Activated T-cell treated with anti-CD3 and anti-CD28 coated beads, Interleukin-2, amount 50 U/mL, for 72 hours (primary cell): ENCODE measurements at regions not wholly inside any gene's neighbourhood (a gene's known extent, or its start where the extent isn't known, plus 50 kb on each side); places are given as distances from the start of the nearest gene placed in this dataset.
"Not testable (repeated sequence)": the region's sequence is repeated elsewhere in the genome, so short reads cannot be mapped to it uniquely, and the experiment has no call there.

Source experiments
- ATAC-seq, 2 donors: fragments of 150-1000 bp; cut with Tn5 transposase; replicated peaks in 1 of 2; 2 replicates each; pipeline ENCODE4 v1.10.0; 2021; ENCODE audit warnings: moderate library complexity in 2 of 2, mild to moderate bottlenecking in 1 of 2
- DNase-seq, 2 donors: peaks; one replicate each; pipeline ENCODE4 v3.0.0; 2021 to 2022; ENCODE audit warnings: mixed read lengths in 1 of 2
- H3K27ac Mint-ChIP-seq: one replicate; pipeline ENCODE4 v1.8.0; 2022; ENCODE audit warnings: mild to moderate bottlenecking, moderate library complexity, mixed read lengths
- H3K27me3 Mint-ChIP-seq: one replicate; pipeline ENCODE4 v1.8.0; 2022; ENCODE audit warnings: low read depth, mixed read lengths
- H3K36me3 Mint-ChIP-seq, 2 donors: one replicate each; pipeline ENCODE4 v1.8.0; 2022; ENCODE audit warnings: mixed read lengths in 2 of 2, mild to moderate bottlenecking in 1 of 2; ENCODE audit not compliant: insufficient read depth in 2 of 2
- H3K4me1 Mint-ChIP-seq: one replicate; pipeline ENCODE4 v1.8.0; 2022; ENCODE audit warnings: low read depth, mixed read lengths
- H3K4me3 Mint-ChIP-seq, 2 donors: one replicate each; pipeline ENCODE4 v1.8.0; 2022; ENCODE audit warnings: mild to moderate bottlenecking in 2 of 2, mixed read lengths in 2 of 2, moderate library complexity in 2 of 2
- H3K9me3 Mint-ChIP-seq, 2 donors: one replicate each; pipeline ENCODE4 v1.8.0; 2022; ENCODE audit warnings: mixed read lengths in 2 of 2

- Mint-ChIP-seq H3K9me3 (no peaks in the 10 kb centered on the region), H3K27me3 (no peaks in the 10 kb centered on the region), H3K27ac (no peak overlapping the region), H3K4me3 (no peak overlapping the region), H3K4me1 (no peaks in the 10 kb centered on the region), H3K36me3 (no peaks in the 10 kb centered on the region)
- no peak for DNase-seq
- ATAC-seq = no peak
Observed at GRCh38 chr20:40054311-40054710, 634.7 kb downstream of the MAFB start.

DNA sequence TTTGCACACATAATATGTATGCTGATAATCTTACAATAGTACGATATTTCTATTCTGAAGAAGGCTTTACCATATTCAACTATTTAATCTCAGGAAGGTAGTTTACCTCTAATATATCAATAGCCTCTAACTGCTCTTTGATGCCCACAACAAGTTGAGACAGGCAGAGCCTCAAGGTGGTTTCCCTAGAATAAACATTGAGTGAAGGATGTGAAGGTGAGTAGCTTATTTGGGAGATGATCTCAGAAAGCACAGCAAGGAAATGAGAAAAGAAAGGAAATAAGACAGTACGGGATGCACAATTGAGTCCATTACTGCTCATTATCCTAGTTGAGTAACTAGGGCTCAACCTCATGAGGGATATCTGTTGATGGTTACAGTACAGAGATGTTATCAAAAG lies 638.4 kb downstream of the MAFB start:
- Mint-ChIP-seq H3K4me3 (no peak overlapping the region), H3K36me3 (no peaks in the 10 kb centered on the region), H3K4me1 (no peaks in the 10 kb centered on the region), H3K27me3 (no peaks in the 10 kb centered on the region), H3K9me3 (peaks cover 0 to 3% of the 10 kb centered on the region in 2 donors), H3K27ac (no peak overlapping the region)
- no peak for ATAC-seq
- DNase-seq = no peak

- H3K4me3 Mint-ChIP-seq = no peak overlapping the region
- ATAC-seq = no peak
Observed at GRCh38 chr20:40049854-40050253, 639.2 kb downstream of the MAFB start.

DNA sequence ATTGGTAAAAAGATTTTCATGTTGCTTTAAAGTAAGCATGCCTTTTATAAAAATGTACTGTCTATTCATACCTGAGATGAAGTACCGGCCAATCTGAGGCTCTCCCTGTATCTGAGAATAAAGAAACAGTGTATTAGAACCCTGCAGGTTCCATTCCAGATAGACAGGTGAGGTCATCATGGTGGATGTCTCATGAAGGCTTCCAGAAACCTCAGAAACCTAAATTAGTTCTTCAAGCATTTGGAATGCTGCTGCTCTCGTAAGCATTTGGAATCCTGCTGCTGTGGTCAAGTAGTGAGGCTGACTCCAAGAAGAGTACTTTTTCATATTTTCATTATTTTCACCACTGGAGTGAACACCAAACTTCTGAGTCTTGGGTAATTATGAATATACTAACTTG lies 642.3 kb downstream of the MAFB start:
- Mint-ChIP-seq H3K4me1 (no peaks in the 10 kb centered on the region), H3K27ac (no peak overlapping the region), H3K9me3 (peaks cover 0 to 3% of the 10 kb centered on the region in 2 donors), H3K4me3 (no peak overlapping the region), H3K27me3 (no peaks in the 10 kb centered on the region), H3K36me3 (no peaks in the 10 kb centered on the region)
- no peak for ATAC-seq
- no peak for DNase-seq

More at GRCh38 chr20:40049854-40050253, 639.2 kb downstream of the MAFB start:
- no peak for DNase-seq
- Mint-ChIP-seq H3K27me3 (no peaks in the 10 kb centered on the region), H3K27ac (no peak overlapping the region), H3K9me3 (peaks cover 0 to 3% of the 10 kb centered on the region in 2 donors), H3K4me1 (no peaks in the 10 kb centered on the region), H3K36me3 (no peaks in the 10 kb centered on the region)

DNA sequence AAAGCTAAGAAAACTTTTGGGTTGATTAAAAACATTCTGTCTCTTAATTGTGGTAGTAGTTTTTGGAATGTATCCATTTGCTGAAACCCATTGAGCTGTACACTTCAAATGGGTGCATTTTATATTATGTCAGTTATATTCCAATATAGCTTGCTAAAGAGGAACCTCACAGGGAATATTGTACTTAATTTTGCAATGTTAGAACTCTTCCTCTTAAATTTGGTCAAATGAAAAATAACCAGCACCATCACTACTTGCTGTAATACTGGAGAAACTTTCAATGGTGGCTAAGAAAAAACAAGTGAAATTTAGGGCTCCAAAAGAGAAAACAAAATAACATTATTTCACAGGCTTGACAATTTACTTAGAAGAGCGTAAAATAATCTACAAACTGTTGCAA lies 651.5 kb downstream of the MAFB start:
- ATAC-seq (no peak), DNase-seq (no peak)
- H3K27ac Mint-ChIP-seq = no peak overlapping the region
- H3K9me3 Mint-ChIP-seq = no peaks in the 10 kb centered on the region
- H3K27me3 Mint-ChIP-seq = no peaks in the 10 kb centered on the region
- no peaks in the 10 kb centered on the region for H3K4me1 Mint-ChIP-seq
- no peak overlapping the region for H3K4me3 Mint-ChIP-seq
- H3K36me3 Mint-ChIP-seq = no peaks in the 10 kb centered on the region

GRCh38 chr20:40029589-40029988 lies 659.4 kb downstream of the MAFB start:
- Mint-ChIP-seq H3K9me3 (peaks cover 2% of the 10 kb centered on the region in 2 donors), H3K36me3 (no peaks in the 10 kb centered on the region), H3K27me3 (peaks cover 6% of the 10 kb centered on the region), H3K4me3 (no peak overlapping the region), H3K4me1 (no peaks in the 10 kb centered on the region), H3K27ac (no peak overlapping the region)
- no peak for ATAC-seq
- no peak for DNase-seq

DNA sequence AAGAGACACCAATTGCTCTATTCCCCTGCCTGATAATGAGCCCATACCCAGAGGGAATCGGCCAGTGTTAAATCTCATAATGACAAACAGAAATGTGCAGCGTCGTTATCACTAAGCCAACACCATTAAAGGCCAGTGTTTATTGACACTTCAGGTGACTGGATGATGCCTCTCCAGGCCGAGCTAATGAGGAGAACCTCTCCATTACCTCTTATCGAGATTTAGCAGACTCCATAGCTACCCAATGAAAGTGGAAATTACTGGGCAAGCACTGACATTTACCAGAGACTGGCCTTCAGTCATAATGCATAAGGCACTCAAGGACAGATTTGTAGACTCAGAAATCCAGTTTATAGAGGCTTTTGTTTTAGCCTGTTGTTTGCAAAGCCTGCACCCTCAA lies 669.5 kb downstream of the MAFB start:
- H3K9me3 Mint-ChIP-seq = peaks cover 0 to 4% of the 10 kb centered on the region in 2 donors
- H3K27ac Mint-ChIP-seq = no peak overlapping the region
- DNase-seq (no peak), ATAC-seq (no peak)
- no peaks in the 10 kb centered on the region for H3K4me1 Mint-ChIP-seq
- no peaks in the 10 kb centered on the region for H3K36me3 Mint-ChIP-seq
- H3K27me3 Mint-ChIP-seq = no peaks in the 10 kb centered on the region
- no peak overlapping the region for H3K4me3 Mint-ChIP-seq

- no peak overlapping the region for H3K4me3 Mint-ChIP-seq
- ATAC-seq (no peak), DNase-seq (no peak)
- no peaks in the 10 kb centered on the region for H3K4me1 Mint-ChIP-seq
- peaks cover under 1 to 4% of the 10 kb centered on the region in 2 donors for H3K9me3 Mint-ChIP-seq
- H3K27me3 Mint-ChIP-seq = no peaks in the 10 kb centered on the region
- no peaks in the 10 kb centered on the region for H3K36me3 Mint-ChIP-seq
- H3K27ac Mint-ChIP-seq = no peak overlapping the region
Observed at GRCh38 chr20:40017765-40018164, 671.3 kb downstream of the MAFB start.

GRCh38 chr20:40016890-40017289 lies 672.1 kb downstream of the MAFB start:
- DNase-seq (no peak), ATAC-seq (no peak)
- H3K27me3 Mint-ChIP-seq = no peaks in the 10 kb centered on the region
- peaks cover 4 to 6% of the 10 kb centered on the region in 2 donors for H3K9me3 Mint-ChIP-seq
- H3K27ac Mint-ChIP-seq = no peak overlapping the region
- no peaks in the 10 kb centered on the region for H3K36me3 Mint-ChIP-seq
- no peak overlapping the region for H3K4me3 Mint-ChIP-seq
- H3K4me1 Mint-ChIP-seq = no peaks in the 10 kb centered on the region

GRCh38 chr20:40016392-40016791 lies 672.6 kb downstream of the MAFB start:
- H3K27ac Mint-ChIP-seq = no peak overlapping the region
- H3K27me3 Mint-ChIP-seq = no peaks in the 10 kb centered on the region
- DNase-seq = no peak
- H3K9me3 Mint-ChIP-seq = peaks cover 5 to 7% of the 10 kb centered on the region in 2 donors
- H3K4me3 Mint-ChIP-seq = no peak overlapping the region
- H3K36me3 Mint-ChIP-seq = no peaks in the 10 kb centered on the region
- no peak for ATAC-seq
- no peaks in the 10 kb centered on the region for H3K4me1 Mint-ChIP-seq

DNA sequence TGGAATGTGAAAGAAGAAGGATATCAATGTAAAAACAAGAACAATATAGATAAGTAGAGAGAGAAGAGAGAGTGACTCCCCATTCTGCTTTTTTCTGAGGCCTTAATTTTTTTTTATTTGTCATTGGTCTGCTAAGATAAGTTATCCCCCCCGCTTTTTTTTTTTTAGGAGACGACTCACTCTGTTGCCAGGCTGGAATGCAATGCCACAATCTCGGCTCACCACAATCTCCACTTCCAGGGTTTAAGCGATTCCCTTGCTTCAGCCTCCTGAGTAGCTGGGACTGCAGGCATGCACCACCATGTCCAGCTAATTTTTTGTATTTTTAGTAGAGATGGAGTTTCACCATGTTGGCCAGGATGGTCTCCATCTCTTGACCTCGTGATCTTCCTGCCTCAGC lies 677.0 kb downstream of the MAFB start:
- ATAC-seq = not testable (repeated sequence)

GRCh38 chr20:40010483-40010882 lies 678.6 kb downstream of the MAFB start:
- H3K4me1 Mint-ChIP-seq = no peaks in the 10 kb centered on the region
- no peaks in the 10 kb centered on the region for H3K27me3 Mint-ChIP-seq
- peaks cover 5 to 6% of the 10 kb centered on the region in 2 donors for H3K9me3 Mint-ChIP-seq
- no peaks in the 10 kb centered on the region for H3K36me3 Mint-ChIP-seq
- DNase-seq (no peak), ATAC-seq (no peak)
- H3K27ac Mint-ChIP-seq = no peak overlapping the region
- no peak overlapping the region for H3K4me3 Mint-ChIP-seq

More for the DNA sequence above, 677.0 kb downstream of the MAFB start:
- H3K27me3 Mint-ChIP-seq, H3K27ac Mint-ChIP-seq, H3K36me3 Mint-ChIP-seq, H3K4me3 Mint-ChIP-seq, H3K4me1 Mint-ChIP-seq, DNase-seq, H3K9me3 Mint-ChIP-seq: not testable (repeated sequence)

- H3K9me3 Mint-ChIP-seq = peaks cover 5 to 6% of the 10 kb centered on the region in 2 donors
- H3K27me3 Mint-ChIP-seq = no peaks in the 10 kb centered on the region
- DNase-seq (no peak), ATAC-seq (no peak)
- no peak overlapping the region for H3K4me3 Mint-ChIP-seq
- no peaks in the 10 kb centered on the region for H3K4me1 Mint-ChIP-seq
- H3K36me3 Mint-ChIP-seq = no peaks in the 10 kb centered on the region
- H3K27ac Mint-ChIP-seq = no peak overlapping the region
Observed at GRCh38 chr20:40009542-40009941, 679.5 kb downstream of the MAFB start.

DNA sequence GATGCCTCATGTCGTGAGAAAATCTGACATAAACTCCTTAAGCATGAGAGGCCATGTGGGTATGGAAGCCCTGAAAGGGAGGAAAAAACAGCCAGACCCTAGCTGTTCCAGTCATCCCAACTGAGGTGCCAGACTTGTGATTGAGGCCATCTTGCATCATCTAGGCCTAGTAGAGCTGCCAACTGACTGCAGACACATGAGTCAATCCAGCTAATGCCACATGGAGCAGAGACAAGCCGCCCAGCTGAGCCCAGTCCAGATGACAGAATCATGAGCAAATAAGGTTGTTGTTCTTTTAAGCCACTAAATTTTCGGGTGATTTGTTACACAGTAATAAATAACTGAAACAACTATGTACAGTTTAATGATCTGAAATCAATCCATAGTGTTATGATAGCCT lies 680.9 kb downstream of the MAFB start:
- no peak overlapping the region for H3K4me3 Mint-ChIP-seq
- DNase-seq = no peak
- H3K36me3 Mint-ChIP-seq = no peaks in the 10 kb centered on the region

More for the DNA sequence above, 680.9 kb downstream of the MAFB start:
- Mint-ChIP-seq H3K27ac (no peak overlapping the region), H3K4me1 (no peaks in the 10 kb centered on the region), H3K27me3 (no peaks in the 10 kb centered on the region), H3K9me3 (peaks cover 5 to 6% of the 10 kb centered on the region in 2 donors)
- no peak for ATAC-seq
